ENCODE measurements at regions not wholly inside any gene's neighbourhood (a gene's known extent, or its start where the extent isn't known, plus 50 kb on each side); places are given as distances from the start of the nearest gene placed in this dataset.

GRCh38 chr18:29653671-29654215 is 1388.8 kb downstream of the DSC3 start:
- no peak for DNase-seq (ENCODE audit: extremely low read depth, insufficient read length)
- Histone ChIP-seq H3K4me3 (replicated peaks; ENCODE audit: low read depth, low read length) (no peak overlapping the region), H3K27me3 (replicated peaks; ENCODE audit: control insufficient read depth, insufficient read depth, low read length) (no peaks in the 10 kb centered on the region)

DNA sequence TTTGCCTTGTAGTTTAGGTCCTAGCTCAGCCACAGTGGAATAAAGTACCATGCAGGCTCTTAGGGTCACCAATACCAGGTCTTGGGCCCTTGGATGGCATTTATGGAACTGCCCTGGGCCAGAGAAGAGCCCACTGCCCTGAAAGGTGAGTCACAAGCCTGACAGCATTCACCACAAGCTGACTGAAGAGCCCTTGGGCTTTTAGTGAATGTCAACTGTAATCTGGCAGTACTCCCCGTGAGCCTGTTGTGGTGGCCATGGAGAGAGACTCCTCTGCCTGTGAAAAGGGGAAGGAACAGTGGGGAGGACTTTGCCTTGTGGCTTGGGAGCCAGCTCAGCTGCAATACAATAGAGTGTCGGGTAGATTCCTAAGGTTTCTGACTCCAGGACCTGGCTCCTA is 1389.7 kb downstream of the DSC3 start:
- TF ChIP-seq, protein P1, sequence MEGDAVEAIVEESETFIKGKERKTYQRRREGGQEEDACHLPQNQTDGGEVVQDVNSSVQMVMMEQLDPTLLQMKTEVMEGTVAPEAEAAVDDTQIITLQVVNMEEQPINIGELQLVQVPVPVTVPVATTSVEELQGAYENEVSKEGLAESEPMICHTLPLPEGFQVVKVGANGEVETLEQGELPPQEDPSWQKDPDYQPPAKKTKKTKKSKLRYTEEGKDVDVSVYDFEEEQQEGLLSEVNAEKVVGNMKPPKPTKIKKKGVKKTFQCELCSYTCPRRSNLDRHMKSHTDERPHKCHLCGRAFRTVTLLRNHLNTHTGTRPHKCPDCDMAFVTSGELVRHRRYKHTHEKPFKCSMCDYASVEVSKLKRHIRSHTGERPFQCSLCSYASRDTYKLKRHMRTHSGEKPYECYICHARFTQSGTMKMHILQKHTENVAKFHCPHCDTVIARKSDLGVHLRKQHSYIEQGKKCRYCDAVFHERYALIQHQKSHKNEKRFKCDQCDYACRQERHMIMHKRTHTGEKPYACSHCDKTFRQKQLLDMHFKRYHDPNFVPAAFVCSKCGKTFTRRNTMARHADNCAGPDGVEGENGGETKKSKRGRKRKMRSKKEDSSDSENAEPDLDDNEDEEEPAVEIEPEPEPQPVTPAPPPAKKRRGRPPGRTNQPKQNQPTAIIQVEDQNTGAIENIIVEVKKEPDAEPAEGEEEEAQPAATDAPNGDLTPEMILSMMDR (IDR thresholded peaks at IDR 0.05; ENCODE audit: insufficient read depth, low read length, poor library complexity, severe bottlenecking) = no peak
- no peak overlapping the region for H3K4me3 ChIP-seq (replicated peaks; ENCODE audit: low read depth, low read length)

More at GRCh38 chr18:29653671-29654215, 1388.8 kb downstream of the DSC3 start:
- H3K36me3 ChIP-seq (ENCODE audit: control insufficient read depth, insufficient read depth, low read length) = no peaks in the 10 kb centered on the region
- TF ChIP-seq, protein P1 (IDR thresholded peaks at IDR 0.05; ENCODE audit: insufficient read depth, low read length, poor library complexity, severe bottlenecking) = no peak

GRCh38 chr18:29651122-29651680 is 1391.3 kb downstream of the DSC3 start:
- TF ChIP-seq, protein P1 (IDR thresholded peaks at IDR 0.05; ENCODE audit: insufficient read depth, low read length, poor library complexity, severe bottlenecking) = no peak
- no peaks in the 10 kb centered on the region for H3K36me3 ChIP-seq (ENCODE audit: control insufficient read depth, insufficient read depth, low read length)
- DNase-seq (ENCODE audit: extremely low read depth, insufficient read length) = no peak
- H3K27me3 ChIP-seq (replicated peaks; ENCODE audit: control insufficient read depth, insufficient read depth, low read length) = no peaks in the 10 kb centered on the region
- H3K4me3 ChIP-seq (replicated peaks; ENCODE audit: low read depth, low read length) = no peak overlapping the region

More for the DNA sequence above, 1389.7 kb downstream of the DSC3 start:
- Histone ChIP-seq H3K36me3 (ENCODE audit: control insufficient read depth, insufficient read depth, low read length) (no peaks in the 10 kb centered on the region), H3K27me3 (replicated peaks; ENCODE audit: control insufficient read depth, insufficient read depth, low read length) (no peaks in the 10 kb centered on the region)
- DNase-seq (ENCODE audit: extremely low read depth, insufficient read length) = no peak

DNA sequence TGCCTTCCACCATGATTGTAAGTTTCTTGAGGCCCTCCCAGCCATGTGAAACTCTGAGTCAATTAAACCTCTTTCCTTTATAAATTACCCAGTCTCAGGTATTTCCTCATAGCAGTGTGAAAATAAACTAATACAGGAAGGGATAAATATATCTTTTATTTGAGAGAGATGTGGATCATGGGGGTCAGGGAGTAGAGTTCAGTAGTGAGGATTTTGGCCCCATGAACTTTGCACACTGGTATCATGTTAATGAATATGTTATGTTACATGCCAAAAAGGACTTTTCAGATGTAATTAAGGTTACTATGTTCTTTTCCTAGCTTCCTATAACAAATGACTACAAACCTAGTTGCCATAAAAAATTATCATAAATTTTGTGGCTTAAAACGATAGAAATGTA is 1393.7 kb downstream of the DSC3 start:
- no peak overlapping the region for H3K4me3 ChIP-seq (replicated peaks; ENCODE audit: low read depth, low read length)
- TF ChIP-seq, protein P1 (IDR thresholded peaks at IDR 0.05; ENCODE audit: insufficient read depth, low read length, poor library complexity, severe bottlenecking) = no peak
- H3K27me3 ChIP-seq (replicated peaks; ENCODE audit: control insufficient read depth, insufficient read depth, low read length) = no peaks in the 10 kb centered on the region
- H3K36me3 ChIP-seq (ENCODE audit: control insufficient read depth, insufficient read depth, low read length) = no peaks in the 10 kb centered on the region
- DNase-seq (ENCODE audit: extremely low read depth, insufficient read length) = no peak

DNA sequence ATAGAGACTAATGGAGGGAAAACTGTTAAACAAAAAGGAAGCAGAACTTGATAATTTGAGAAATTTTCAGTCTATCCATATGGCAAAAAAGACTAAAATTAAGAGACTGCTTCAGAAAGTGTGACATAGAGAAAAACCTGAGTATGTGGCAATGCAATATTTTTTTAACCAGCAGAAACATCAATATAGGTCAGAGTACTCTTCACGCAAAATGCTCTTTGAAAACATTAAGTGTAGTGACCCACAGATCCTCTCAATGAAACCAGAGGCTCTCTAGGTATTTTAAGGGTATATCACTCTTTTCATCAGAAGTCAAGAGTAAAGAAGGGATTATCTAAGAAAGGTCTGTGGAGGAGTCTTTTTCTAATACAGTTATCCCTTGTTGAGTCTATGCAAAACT is 1394.8 kb downstream of the DSC3 start:
- TF ChIP-seq, protein P1 (IDR thresholded peaks at IDR 0.05; ENCODE audit: insufficient read depth, low read length, poor library complexity, severe bottlenecking) = no peak
- DNase-seq (ENCODE audit: extremely low read depth, insufficient read length) = no peak
- H3K27me3 ChIP-seq (replicated peaks; ENCODE audit: control insufficient read depth, insufficient read depth, low read length) = no peaks in the 10 kb centered on the region
- H3K4me3 ChIP-seq (replicated peaks; ENCODE audit: low read depth, low read length) = no peak overlapping the region
- H3K36me3 ChIP-seq (ENCODE audit: control insufficient read depth, insufficient read depth, low read length) = no peaks in the 10 kb centered on the region
